GM12878 (cell line): ENCODE measurements at regions not wholly inside any gene's neighbourhood (a gene's known extent, or its start where the extent isn't known, plus 50 kb on each side); places are given as distances from the start of the nearest gene placed in this dataset.

Experiments
- ATAC-seq: fragments of 200-7000 bp; cut with Tn5 transposase; 3 replicates; pipeline ENCODE4 v1.9.1; 2020; ENCODE audit warnings: mild to moderate bottlenecking, moderate library complexity
- BruUV-seq: library from RNA; stranded (reverse); fragments of 400-500 nt; replicated peaks from 2 replicates; lab custom pipeline; 2021; lab: Mats Ljungman, UMichigan
- CTCF ChIA-PET: fragments of 300-600 bp; sonication (Branson Sonifier 250); formaldehyde crosslinking; extraction: SDS; loops from one replicate; lab custom pipeline; 2021; ENCODE audit warnings: inconsistent platforms; lab: Yijun Ruan, JAX
- POLR2A ChIA-PET: fragments of 350-600 bp; formaldehyde crosslinking; extraction: SDS; loops from one replicate; lab custom pipeline; 2021; ENCODE audit warnings: inconsistent platforms; lab: Charles Lee
- RAD21 ChIA-PET: fragments of 300-600 bp; sonication (Branson Sonifier 250); formaldehyde crosslinking; loops from one replicate; lab custom pipeline; 2023; ENCODE audit warnings: antibody characterized with exemption; ENCODE audit not compliant: unreplicated experiment; lab: Charles Lee
- SMC1A ChIA-PET: fragments of 300-600 bp; sonication (Branson Sonifier 250); formaldehyde crosslinking; loops from one replicate; lab custom pipeline; 2023; ENCODE audit not compliant: unreplicated experiment, uncharacterized antibody; lab: Charles Lee
- DNase-seq: peaks from one replicate; pipeline ENCODE4 v3.0.0-alpha.2; 2011; ENCODE audit warnings: low read depth, low spot score
- FAIRE-seq: peaks from 3 replicates; lab custom pipeline; 2011; peaks lifted over from hg19 to GRCh38; lab: Jason Lieb, UNC
- H2AFZ ChIP-seq: 2 replicates; pipeline ENCODE4 v1.6.0; 2011; ENCODE audit warnings: low read depth, low read length, control low read depth; ENCODE audit not compliant: control insufficient read depth
- H3K27ac ChIP-seq: 2 replicates; pipeline ENCODE4 v1.5.1; 2011; ENCODE audit warnings: control low read depth; ENCODE audit not compliant: control insufficient read depth, insufficient read depth
- H3K27me3 ChIP-seq, 2 experiments: replicated peaks in 1 of 2; 2 replicates each; pipeline versions ENCODE4 v1.6.0 to v1.6.1; 2011; ENCODE audit warnings: low read length in 1 of 2; ENCODE audit not compliant: control insufficient read depth in 2 of 2, insufficient read depth in 2 of 2
- H3K36me3 ChIP-seq, 2 experiments: 2 replicates each; pipeline ENCODE4 v1.5.1; 2011; ENCODE audit warnings: low read length in 1 of 2; ENCODE audit not compliant: control insufficient read depth in 2 of 2, insufficient read depth in 2 of 2
- H3K4me1 ChIP-seq: 2 replicates; pipeline ENCODE4 v1.6.1; 2011; ENCODE audit warnings: mild to moderate bottlenecking, low read length, moderate library complexity, mixed read lengths; ENCODE audit not compliant: control insufficient read depth, insufficient read depth
- H3K4me2 ChIP-seq: 2 replicates; pipeline ENCODE4 v1.6.0; 2011; ENCODE audit warnings: control low read depth; ENCODE audit not compliant: control insufficient read depth, insufficient read depth
- H3K4me3 ChIP-seq: fragments of 200-600 bp; sonication (generic); 2 replicates; pipeline ENCODE4 v1.5.1; 2016
- H3K79me2 ChIP-seq: 2 replicates; pipeline ENCODE4 v1.6.0; 2011; ENCODE audit warnings: low read length; ENCODE audit not compliant: control insufficient read depth, insufficient read depth
- H3K9ac ChIP-seq: 2 replicates; pipeline ENCODE4 v1.8.0; 2011; ENCODE audit warnings: low read length, control low read depth, mixed read lengths; ENCODE audit not compliant: control insufficient read depth, insufficient read depth
- H3K9me3 ChIP-seq: replicated peaks from 3 replicates; pipeline ENCODE4 v1.5.1; 2011; ENCODE audit warnings: mild to moderate bottlenecking, low read length; ENCODE audit not compliant: control insufficient read depth, insufficient read depth
- H4K20me1 ChIP-seq: 2 replicates; pipeline ENCODE4 v1.6.0; 2011; ENCODE audit not compliant: control insufficient read depth, insufficient read depth
- GATAD2B ChIP-seq: fragments of 450-650 bp; conservative IDR thresholded peaks from 2 replicates; pipeline ENCODE4 v1.6.1; 2017; ENCODE audit warnings: low read depth, mild to moderate bottlenecking, moderate library complexity
- HDAC2 ChIP-seq: fragments of 200-600 bp; sonication (generic); IDR thresholded peaks from 2 replicates; pipeline ENCODE4 v1.6.1; 2017
- HDAC6 ChIP-seq: fragments of 200-600 bp; sonication (generic); IDR thresholded peaks from one replicate; pipeline ENCODE4 v1.8.0; 2017; ENCODE audit warnings: antibody characterized with exemption; ENCODE audit not compliant: unreplicated experiment
- HDGF ChIP-seq: fragments of 450-650 bp; IDR thresholded peaks from 2 replicates; pipeline ENCODE4 v1.6.1; 2016; ENCODE audit warnings: antibody characterized with exemption
- NFIC ChIP-seq: IDR thresholded peaks from 2 replicates; pipeline ENCODE4 v1.6.1; 2012; ENCODE audit warnings: low read depth, mild to moderate bottlenecking, inconsistent platforms, low read length, moderate library complexity
- NFYB ChIP-seq: IDR thresholded peaks from 2 replicates; pipeline ENCODE4 v1.6.1; 2011; ENCODE audit warnings: low read depth, mild to moderate bottlenecking, low read length, improper control_type of control experiment, moderate library complexity; ENCODE audit not compliant: insufficient read depth
- RCOR1 ChIP-seq: conservative IDR thresholded peaks from 2 replicates; pipeline ENCODE4 v1.6.1; 2012; ENCODE audit warnings: low read depth, low read length, improper control_type of control experiment
- SUZ12 ChIP-seq: fragments of 200-600 bp; sonication (generic); IDR thresholded peaks from one replicate; pipeline ENCODE4 v1.6.1; 2018; ENCODE audit warnings: antibody characterized with exemption, mild to moderate bottlenecking; ENCODE audit not compliant: unreplicated experiment
- YY1 ChIP-seq: IDR thresholded peaks from 2 replicates; pipeline ENCODE4 v1.6.1; 2011; ENCODE audit warnings: low read depth, mild to moderate bottlenecking, low read length
- ZBED1 ChIP-seq: IDR thresholded peaks from 2 replicates; pipeline ENCODE4 v1.6.1; 2016; ENCODE audit warnings: borderline replicate concordance
- ZBTB40 ChIP-seq: fragments of 450-650 bp; IDR thresholded peaks from 2 replicates; pipeline ENCODE4 v1.6.1; 2016; ENCODE audit warnings: mild to moderate bottlenecking, moderate library complexity, borderline replicate concordance
- ZNF217 ChIP-seq: fragments of 450-650 bp; IDR thresholded peaks from 2 replicates; pipeline ENCODE4 v1.6.1; 2017; ENCODE audit warnings: antibody characterized with exemption, mild to moderate bottlenecking
- ZNF384 ChIP-seq: IDR thresholded peaks from 2 replicates; pipeline ENCODE4 v1.6.1; 2012; ENCODE audit warnings: low read depth, mild to moderate bottlenecking, low read length, improper control_type of control experiment, borderline replicate concordance
- WGBS: methylation state at CpG from one replicate; pipeline ENCODE4 v1.1.6; 2016; ENCODE audit warnings: low lambda C conversion rate; ENCODE audit not compliant: insufficient replicate concordance, insufficient coverage; ENCODE audit errors: missing lambda C conversion rate; 5-methylcytosine and 5-hydroxymethylcytosine counted together
- in situ Hi-C: fragments of 300-500 bp; cut with MboI; formaldehyde crosslinking; loops from 9 replicates; pipeline ENCODE4 v1.14.3; 2018; ENCODE audit warnings: mixed read lengths
- intact Hi-C: fragments of 100-400 bp; cut with micrococcal nuclease; formaldehyde crosslinking; loops from one replicate; pipeline ENCODE4 v1.14.2; 2022; ENCODE audit not compliant: unreplicated experiment
- TF ChIP-seq, protein P1 (sequence below): IDR thresholded peaks from 2 replicates; pipeline ENCODE4 v1.6.1; 2012; ENCODE audit warnings: low read depth, low read length, improper control_type of control experiment

DNA sequence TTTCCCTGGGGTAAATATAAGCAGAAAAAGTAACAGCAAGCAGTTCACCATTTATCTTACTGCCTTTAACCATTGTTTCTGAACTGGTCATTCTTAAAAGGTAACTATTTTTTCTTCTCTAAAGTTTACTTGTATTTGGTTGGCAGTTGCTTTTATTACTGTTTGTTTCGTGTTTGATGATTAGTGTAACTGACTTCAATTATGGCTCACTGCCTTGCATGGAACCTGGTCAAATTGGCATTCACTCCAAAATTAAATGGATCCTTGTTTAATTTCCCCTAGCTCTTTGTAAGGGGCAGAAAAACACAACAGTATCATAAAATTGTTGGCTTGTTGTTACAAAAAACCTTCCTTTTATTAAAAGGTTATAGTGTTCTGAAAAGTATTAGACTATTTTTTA is 1723.9 kb upstream of the CDH6 start:
- no peak overlapping the region for H3K4me2 ChIP-seq
- H3K79me2 ChIP-seq = no peaks in the 10 kb centered on the region

GRCh38 chr5:29462241-29462640 is 1731.2 kb upstream of the CDH6 start:
- POLR2A ChIA-PET = no interaction called here
- Histone ChIP-seq H3K9me3 (no peaks in the 10 kb centered on the region), H3K27me3 (no peaks in the 10 kb centered on the region), H3K27ac (no peak overlapping the region), H4K20me1 (no peaks in the 10 kb centered on the region), H3K36me3 (no peaks in the 10 kb centered on the region), H3K9ac (no peak overlapping the region), H3K79me2 (no peaks in the 10 kb centered on the region), H3K4me3 (no peak overlapping the region), H3K4me2 (no peak overlapping the region), H3K4me1 (no peaks in the 10 kb centered on the region), H2AFZ (no peak overlapping the region)
- FAIRE-seq (no peak), ATAC-seq (no peak), DNase-seq (no peak)
- in situ Hi-C loops = no loop called here
- intact Hi-C loops = no loop called here
- no TSS peak for BruUV-seq
- RAD21 ChIA-PET = no interaction called here
- CTCF ChIA-PET = no interaction called here
- SMC1A ChIA-PET = no interaction called here
- 63% methylated on average over 5 of the region's 5 CpGs for WGBS
- TF ChIP-seq YY1 = no peak
- no peak for TF ChIP-seq HDGF
- TF ChIP-seq ZBTB40 = no peak
- TF ChIP-seq GATAD2B = no peak
- no peak for TF ChIP-seq NFYB
- TF ChIP-seq ZBED1 = no peak
- TF ChIP-seq HDAC2 = no peak
- TF ChIP-seq ZNF217 = no peak
- no peak for TF ChIP-seq NFIC
- TF ChIP-seq, protein P1, sequence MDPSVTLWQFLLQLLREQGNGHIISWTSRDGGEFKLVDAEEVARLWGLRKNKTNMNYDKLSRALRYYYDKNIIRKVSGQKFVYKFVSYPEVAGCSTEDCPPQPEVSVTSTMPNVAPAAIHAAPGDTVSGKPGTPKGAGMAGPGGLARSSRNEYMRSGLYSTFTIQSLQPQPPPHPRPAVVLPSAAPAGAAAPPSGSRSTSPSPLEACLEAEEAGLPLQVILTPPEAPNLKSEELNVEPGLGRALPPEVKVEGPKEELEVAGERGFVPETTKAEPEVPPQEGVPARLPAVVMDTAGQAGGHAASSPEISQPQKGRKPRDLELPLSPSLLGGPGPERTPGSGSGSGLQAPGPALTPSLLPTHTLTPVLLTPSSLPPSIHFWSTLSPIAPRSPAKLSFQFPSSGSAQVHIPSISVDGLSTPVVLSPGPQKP = no peak
- no peak for TF ChIP-seq ZNF384
- no peak for TF ChIP-seq SUZ12

More for the DNA sequence above, 1723.9 kb upstream of the CDH6 start:
- Histone ChIP-seq H2AFZ (no peak overlapping the region), H3K9me3 (no peaks in the 10 kb centered on the region), H3K36me3 (no peaks in the 10 kb centered on the region), H4K20me1 (no peaks in the 10 kb centered on the region), H3K9ac (no peak overlapping the region), H3K27me3 (no peaks in the 10 kb centered on the region), H3K4me3 (no peak overlapping the region), H3K27ac (no peak overlapping the region), H3K4me1 (no peaks in the 10 kb centered on the region)
- ATAC-seq (no peak), FAIRE-seq (no peak), DNase-seq (no peak)
- in situ Hi-C loops = no loop called here
- no TSS peak for BruUV-seq
- intact Hi-C loops = no loop called here
- TF ChIP-seq HDAC6 = no peak
- TF ChIP-seq HDGF = no peak
- TF ChIP-seq RCOR1 = no peak
- TF ChIP-seq ZNF384 = no peak
- WGBS = 0% methylated on average over 1 of the region's 1 CpG
- ChIA-PET CTCF (no interaction called here), POLR2A (no interaction called here), RAD21 (no interaction called here), SMC1A (interaction anchor here (0.8 to 1.1 kb wide), 2 partner anchors 14 to 144 kb away, joined by 3 read pairs; no protein-coding TSS in a partner anchor)
